Breast epithelium (tissue), 3 donors: ENCODE measurements at regions not wholly inside any gene's neighbourhood (a gene's known extent, or its start where the extent isn't known, plus 50 kb on each side); places are given as distances from the start of the nearest gene placed in this dataset.

Experiments
- POLR2A ChIP-seq: fragments of 450-650 bp; IDR thresholded peaks from one replicate; pipeline ENCODE4 v1.6.1; 2016; ENCODE audit warnings: antibody characterized with exemption, mild to moderate bottlenecking, moderate library complexity
- TF ChIP-seq, protein P1 (sequence below), 3 donors: fragments of 450-650 bp; IDR thresholded peaks; one replicate each; pipeline ENCODE4 v1.5.1; 2016 to 2017; ENCODE audit warnings: antibody characterized with exemption in 3 of 3, mild to moderate bottlenecking in 3 of 3, moderate library complexity in 3 of 3

DNA sequence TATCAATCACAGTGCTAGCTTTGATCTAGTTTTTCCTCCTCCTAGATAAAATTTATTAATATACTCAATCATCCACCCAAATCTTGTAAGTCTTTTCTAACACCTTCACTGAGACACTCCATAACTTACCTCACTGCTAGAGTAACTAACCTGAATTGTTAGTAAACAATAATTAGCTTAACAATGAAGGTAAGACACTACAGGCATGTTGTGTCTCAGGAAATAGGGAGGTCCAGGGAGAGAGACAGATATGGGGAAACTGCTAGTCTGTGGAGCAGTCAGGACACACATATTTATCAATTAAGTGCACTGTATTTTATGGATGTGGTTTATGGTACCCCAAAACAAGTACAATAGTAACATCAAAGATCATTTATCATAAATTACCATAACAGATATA is 94.2 kb upstream of the SSTR1 start:
- no peak for TF ChIP-seq POLR2A
- TF ChIP-seq, protein P1, sequence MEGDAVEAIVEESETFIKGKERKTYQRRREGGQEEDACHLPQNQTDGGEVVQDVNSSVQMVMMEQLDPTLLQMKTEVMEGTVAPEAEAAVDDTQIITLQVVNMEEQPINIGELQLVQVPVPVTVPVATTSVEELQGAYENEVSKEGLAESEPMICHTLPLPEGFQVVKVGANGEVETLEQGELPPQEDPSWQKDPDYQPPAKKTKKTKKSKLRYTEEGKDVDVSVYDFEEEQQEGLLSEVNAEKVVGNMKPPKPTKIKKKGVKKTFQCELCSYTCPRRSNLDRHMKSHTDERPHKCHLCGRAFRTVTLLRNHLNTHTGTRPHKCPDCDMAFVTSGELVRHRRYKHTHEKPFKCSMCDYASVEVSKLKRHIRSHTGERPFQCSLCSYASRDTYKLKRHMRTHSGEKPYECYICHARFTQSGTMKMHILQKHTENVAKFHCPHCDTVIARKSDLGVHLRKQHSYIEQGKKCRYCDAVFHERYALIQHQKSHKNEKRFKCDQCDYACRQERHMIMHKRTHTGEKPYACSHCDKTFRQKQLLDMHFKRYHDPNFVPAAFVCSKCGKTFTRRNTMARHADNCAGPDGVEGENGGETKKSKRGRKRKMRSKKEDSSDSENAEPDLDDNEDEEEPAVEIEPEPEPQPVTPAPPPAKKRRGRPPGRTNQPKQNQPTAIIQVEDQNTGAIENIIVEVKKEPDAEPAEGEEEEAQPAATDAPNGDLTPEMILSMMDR (IDR thresholded peaks at IDR 0.05), result no peak
